Mesendoderm (in vitro differentiated cells): ENCODE measurements at regions not wholly inside any gene's neighbourhood (a gene's known extent, or its start where the extent isn't known, plus 50 kb on each side); places are given as distances from the start of the nearest gene placed in this dataset.
A peak's percentile ranks its signal among the peaks of the same experiment; 100 is the strongest.
"Not testable (repeated sequence)": the region's sequence is repeated elsewhere in the genome, so short reads cannot be mapped to it uniquely, and the experiment has no call there.

Source experiments
- DNase-seq: peaks from one replicate; pipeline ENCODE4 v3.0.0; 2013
- H2AK5ac ChIP-seq: 2 replicates; pipeline ENCODE4 v1.6.1; 2013; ENCODE audit warnings: low read length, inconsistent platforms
- H2BK120ac ChIP-seq: 2 replicates; pipeline ENCODE4 v1.6.1; 2013; ENCODE audit warnings: low read depth, mild to moderate bottlenecking, low read length, moderate library complexity, mixed read lengths
- H2BK15ac ChIP-seq: replicated peaks from 2 replicates; pipeline ENCODE4 v1.6.1; 2013; ENCODE audit warnings: low read depth, mild to moderate bottlenecking, moderate library complexity
- H2BK5ac ChIP-seq: 2 replicates; pipeline ENCODE4 v1.6.1; 2013; ENCODE audit warnings: low read length, inconsistent platforms
- H3K18ac ChIP-seq: 2 replicates; pipeline ENCODE4 v1.6.1; 2013; ENCODE audit warnings: mild to moderate bottlenecking, low read length, mixed read lengths
- H3K23ac ChIP-seq: one replicate; pipeline ENCODE4 v1.6.1; 2013; ENCODE audit warnings: low read length
- H3K27ac ChIP-seq: 2 replicates; pipeline ENCODE4 v1.5.1; 2013; ENCODE audit warnings: low read depth, mild to moderate bottlenecking, inconsistent platforms, low read length, moderate library complexity
- H3K27me3 ChIP-seq: 2 replicates; pipeline ENCODE4 v1.6.1; 2013; ENCODE audit warnings: low read length, control low read depth, mild to moderate bottlenecking, inconsistent platforms; ENCODE audit not compliant: insufficient read depth, poor library complexity
- H3K36me3 ChIP-seq: 2 replicates; pipeline ENCODE4 v1.6.1; 2013; ENCODE audit warnings: low read length, inconsistent platforms; ENCODE audit not compliant: control insufficient read depth, insufficient read depth
- H3K4ac ChIP-seq: one replicate; pipeline ENCODE4 v1.6.1; 2013; ENCODE audit warnings: low read depth, mild to moderate bottlenecking, low read length, moderate library complexity
- H3K4me1 ChIP-seq: 2 replicates; pipeline ENCODE4 v1.6.1; 2013; ENCODE audit warnings: low read depth, low read length, inconsistent platforms; ENCODE audit not compliant: control insufficient read depth
- H3K4me2 ChIP-seq: 2 replicates; pipeline ENCODE4 v1.6.1; 2013; ENCODE audit warnings: low read length
- H3K4me3 ChIP-seq: 2 replicates; pipeline ENCODE4 v1.5.1; 2013; ENCODE audit warnings: mild to moderate bottlenecking, low read length
- H3K56ac ChIP-seq: one replicate; pipeline ENCODE4 v1.6.1; 2013; ENCODE audit warnings: low read length
- H3K79me1 ChIP-seq: 2 replicates; pipeline ENCODE4 v1.6.1; 2013; ENCODE audit warnings: low read length, inconsistent platforms
- H3K79me2 ChIP-seq: 2 replicates; pipeline ENCODE4 v1.6.1; 2013; ENCODE audit warnings: mild to moderate bottlenecking, low read length; ENCODE audit not compliant: control insufficient read depth, insufficient read depth
- H3K9ac ChIP-seq: 2 replicates; pipeline ENCODE4 v1.6.1; 2013; ENCODE audit warnings: low read length, inconsistent platforms
- H4K5ac ChIP-seq: one replicate; pipeline ENCODE4 v1.6.1; 2013; ENCODE audit warnings: low read length
- H4K8ac ChIP-seq: one replicate; pipeline ENCODE4 v1.6.1; 2013; ENCODE audit warnings: low read depth, mild to moderate bottlenecking, control low read depth, low read length, moderate library complexity
- WGBS: extraction: QIAGEN DNeasy Blood & Tissue Kit; methylation state at CpG from one replicate; pipeline ENCODE4 v1.1.7; 2013; ENCODE audit warnings: low lambda C conversion rate, missing lambda C conversion rate; ENCODE audit not compliant: insufficient coverage; ENCODE audit errors: extremely low coverage; 5-methylcytosine and 5-hydroxymethylcytosine counted together

DNA sequence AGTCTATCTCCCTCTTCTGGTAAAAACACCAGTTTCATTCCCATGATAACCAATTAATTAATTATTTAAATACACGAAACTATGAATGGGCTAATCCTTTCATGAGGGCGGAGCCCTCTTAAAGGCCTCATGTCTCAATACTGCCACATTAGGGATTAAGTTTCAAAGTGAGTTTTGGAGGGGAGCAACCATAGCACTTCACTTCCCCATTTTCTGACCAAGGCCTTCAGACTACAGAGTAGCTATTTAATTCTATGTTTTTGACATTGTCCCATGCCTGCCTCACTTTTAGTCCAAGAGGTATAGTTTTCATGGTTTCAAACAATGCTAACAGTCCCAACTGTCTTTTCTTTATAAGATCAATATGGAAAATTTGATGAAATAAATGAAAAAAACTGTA is 618.6 kb downstream of the ZWINT start:
- H3K23ac ChIP-seq: no peak overlapping the region
- no peak overlapping the region for H2BK5ac ChIP-seq
- no peak for DNase-seq
- no peaks in the 10 kb centered on the region for H3K4me1 ChIP-seq
- H2BK15ac ChIP-seq: no peak overlapping the region
- H3K9ac ChIP-seq: no peak overlapping the region
- WGBS: no CpG with 5 or more reads among the region's 2 CpGs
- no peak overlapping the region for H3K4me3 ChIP-seq
- H3K36me3 ChIP-seq: no peaks in the 10 kb centered on the region
- no peak overlapping the region for H3K4me2 ChIP-seq
- no peak overlapping the region for H4K8ac ChIP-seq
- H4K5ac ChIP-seq: no peak overlapping the region
- no peaks in the 10 kb centered on the region for H3K27me3 ChIP-seq
- H3K27ac ChIP-seq: no peak overlapping the region
- no peak overlapping the region for H3K18ac ChIP-seq
- H3K56ac ChIP-seq: no peak overlapping the region
- no peak overlapping the region for H2BK120ac ChIP-seq
- no peaks in the 10 kb centered on the region for H3K79me1 ChIP-seq
- H3K79me2 ChIP-seq: no peaks in the 10 kb centered on the region
- no peak overlapping the region for H3K4ac ChIP-seq
- H2AK5ac ChIP-seq: no peak overlapping the region

DNA sequence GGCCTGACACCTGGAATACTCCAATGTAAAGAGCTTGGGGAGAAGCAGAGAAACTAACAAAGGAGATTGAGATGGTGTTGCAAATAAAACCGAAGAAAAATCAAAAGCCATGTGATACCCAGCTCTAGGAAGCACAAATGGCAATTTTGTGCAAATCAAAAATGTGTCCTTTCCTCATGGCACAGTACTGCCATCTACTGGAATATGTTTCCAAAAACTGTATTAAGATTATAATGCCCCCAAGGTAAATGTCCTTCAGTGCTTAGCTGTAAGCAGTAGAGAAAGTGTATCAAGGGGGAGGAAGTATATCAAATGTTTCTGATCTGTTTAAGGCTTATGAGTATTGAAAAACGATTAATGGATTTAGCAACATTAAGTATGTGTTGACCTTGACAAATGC is 620.3 kb downstream of the ZWINT start:
- not testable (repeated sequence) for H3K27me3 ChIP-seq, H3K79me1 ChIP-seq, H3K79me2 ChIP-seq, H3K23ac ChIP-seq, H3K4me2 ChIP-seq, H3K4ac ChIP-seq, DNase-seq, H3K18ac ChIP-seq, H2BK5ac ChIP-seq, H2BK120ac ChIP-seq, H4K8ac ChIP-seq, H3K27ac ChIP-seq, H3K56ac ChIP-seq, H3K36me3 ChIP-seq, H3K9ac ChIP-seq, H2BK15ac ChIP-seq, H3K4me3 ChIP-seq, H4K5ac ChIP-seq, H2AK5ac ChIP-seq, H3K4me1 ChIP-seq
- no CpG with 5 or more reads among the region's 2 CpGs for WGBS

DNA sequence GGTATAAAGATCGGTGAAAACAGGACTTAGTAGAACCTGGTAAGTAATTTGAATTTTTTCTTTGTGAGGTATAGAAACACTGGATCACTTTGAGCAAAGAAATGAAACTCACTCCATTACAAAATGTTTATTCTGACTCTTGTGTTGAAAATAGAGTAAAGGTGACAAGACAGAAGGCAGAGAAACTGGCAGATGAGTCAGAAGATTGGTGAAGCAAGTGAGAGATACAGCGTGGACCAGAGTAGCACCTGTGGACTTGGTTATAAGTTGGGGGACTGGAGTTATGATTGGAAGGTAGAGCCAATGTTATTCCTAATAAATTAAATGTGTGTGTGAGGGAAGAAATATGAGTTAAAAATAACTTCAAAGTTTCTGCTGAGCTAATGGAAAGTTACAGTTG is 620.9 kb downstream of the ZWINT start:
- H3K27me3 ChIP-seq: no peaks in the 10 kb centered on the region
- no peak overlapping the region for H2AK5ac ChIP-seq
- no peaks in the 10 kb centered on the region for H3K79me1 ChIP-seq
- no peak overlapping the region for H3K56ac ChIP-seq
- no peaks in the 10 kb centered on the region for H3K79me2 ChIP-seq
- WGBS: no CpG with 5 or more reads among the region's 2 CpGs
- H3K36me3 ChIP-seq: no peaks in the 10 kb centered on the region
- no peak overlapping the region for H3K18ac ChIP-seq
- no peak overlapping the region for H3K4me2 ChIP-seq
- no peak overlapping the region for H3K9ac ChIP-seq
- no peak overlapping the region for H4K5ac ChIP-seq
- no peak overlapping the region for H3K4ac ChIP-seq
- H3K23ac ChIP-seq: no peak overlapping the region
- no peak overlapping the region for H3K27ac ChIP-seq
- no peaks in the 10 kb centered on the region for H3K4me1 ChIP-seq
- H2BK120ac ChIP-seq: no peak overlapping the region
- H4K8ac ChIP-seq: no peak overlapping the region
- DNase-seq: no peak
- H2BK15ac ChIP-seq: no peak overlapping the region
- no peak overlapping the region for H2BK5ac ChIP-seq
- H3K4me3 ChIP-seq: no peak overlapping the region

DNA sequence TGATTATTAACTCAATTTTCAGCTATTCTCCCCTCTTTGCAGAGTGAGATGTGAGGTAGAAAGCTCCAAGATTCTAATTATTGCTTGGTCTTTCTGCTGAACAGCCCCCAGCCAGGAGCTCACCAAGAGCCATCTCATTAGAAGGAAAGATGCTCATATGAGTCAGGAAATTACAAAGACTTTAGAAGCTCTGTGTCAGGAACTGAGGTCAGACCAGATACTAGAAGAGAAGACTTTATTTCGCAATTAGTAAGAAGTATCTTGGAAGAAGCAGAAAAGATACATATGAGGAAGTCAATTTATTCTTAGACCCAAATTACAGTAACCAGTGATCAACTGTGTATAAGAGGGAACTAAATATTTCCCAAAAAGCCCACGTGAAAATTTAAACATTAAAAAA is 626.9 kb downstream of the ZWINT start:
- no peak for DNase-seq
- H3K79me1 ChIP-seq: no peaks in the 10 kb centered on the region
- no peaks in the 10 kb centered on the region for H3K27me3 ChIP-seq
- no peak overlapping the region for H3K56ac ChIP-seq
- no peak overlapping the region for H2BK15ac ChIP-seq
- no peak overlapping the region for H3K4ac ChIP-seq
- WGBS: no CpG with 5 or more reads among the region's 2 CpGs
- H3K9ac ChIP-seq: no peak overlapping the region
- H3K79me2 ChIP-seq: no peaks in the 10 kb centered on the region
- H3K4me1 ChIP-seq: no peaks in the 10 kb centered on the region
- no peak overlapping the region for H2AK5ac ChIP-seq
- no peak overlapping the region for H3K4me2 ChIP-seq
- no peak overlapping the region for H4K5ac ChIP-seq
- no peak overlapping the region for H3K4me3 ChIP-seq
- no peak overlapping the region for H3K18ac ChIP-seq
- H2BK5ac ChIP-seq: no peak overlapping the region
- H3K23ac ChIP-seq: no peak overlapping the region
- H2BK120ac ChIP-seq: no peak overlapping the region
- H3K36me3 ChIP-seq: no peaks in the 10 kb centered on the region
- no peak overlapping the region for H4K8ac ChIP-seq
- H3K27ac ChIP-seq: no peak overlapping the region

DNA sequence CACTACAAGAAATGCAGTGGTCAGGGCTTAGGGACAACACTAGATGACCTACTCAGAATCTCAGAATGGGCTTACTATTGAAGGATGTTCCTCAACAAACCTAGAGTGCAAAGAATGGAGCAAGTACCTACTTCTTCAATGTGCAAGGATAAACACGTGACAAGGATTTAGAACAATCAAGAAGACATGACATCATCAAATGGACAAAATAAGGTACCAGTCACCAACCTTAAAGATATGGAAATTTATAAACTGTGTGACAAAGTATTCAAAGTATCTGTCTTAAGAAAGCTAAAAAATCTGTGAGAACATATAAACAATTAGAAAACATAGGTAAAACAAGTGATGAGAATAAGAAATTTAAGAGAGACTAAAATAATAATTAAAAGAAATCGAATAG is 656.1 kb downstream of the ZWINT start:
- 100% methylated on average over 1 of the region's 2 CpGs for WGBS
- no peak overlapping the region for H3K4me2 ChIP-seq
- H3K27me3 ChIP-seq: no peaks in the 10 kb centered on the region

DNA sequence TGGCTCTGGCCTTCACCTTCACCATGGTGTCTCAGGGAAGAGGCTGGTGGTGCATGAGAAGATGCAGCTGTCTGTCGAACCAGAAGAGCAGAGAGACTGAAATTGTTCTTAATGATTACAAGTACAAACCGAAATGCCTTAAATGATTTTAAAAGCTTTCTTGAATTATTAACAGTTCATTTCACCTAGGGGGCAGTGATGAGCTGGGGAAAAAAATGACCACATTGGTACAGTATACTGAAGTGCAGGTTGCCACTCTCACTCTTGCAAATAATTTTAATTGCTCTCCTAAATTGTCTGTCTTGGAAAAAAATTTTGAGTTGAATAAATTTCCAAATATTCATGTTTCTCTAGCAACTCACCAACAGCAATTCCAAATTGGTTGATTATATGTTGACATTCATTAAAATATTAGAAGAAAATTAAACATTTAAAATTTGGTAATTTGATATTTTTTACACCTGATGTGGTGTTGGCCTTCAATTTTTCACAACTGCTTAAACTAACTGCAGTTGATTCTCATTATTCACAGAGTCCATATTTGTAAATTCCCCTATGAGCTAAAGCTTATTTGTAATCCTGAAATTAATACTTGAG is 692.6 kb downstream of the ZWINT start:
- no peak overlapping the region for H3K4ac ChIP-seq
- no CpG with 5 or more reads among the region's 2 CpGs for WGBS
- H3K79me1 ChIP-seq: no peaks in the 10 kb centered on the region
- H3K9ac ChIP-seq: no peak overlapping the region
- H2BK5ac ChIP-seq: no peak overlapping the region
- no peaks in the 10 kb centered on the region for H3K27me3 ChIP-seq
- H3K56ac ChIP-seq: no peak overlapping the region
- no peak overlapping the region for H4K8ac ChIP-seq
- H3K27ac ChIP-seq: no peak overlapping the region
- no peak overlapping the region for H3K4me3 ChIP-seq
- peak; percentile 54 for DNase-seq
- H2BK15ac ChIP-seq: no peak overlapping the region
- no peak overlapping the region for H4K5ac ChIP-seq
- H2AK5ac ChIP-seq: no peak overlapping the region
- no peak overlapping the region for H3K18ac ChIP-seq
- H3K36me3 ChIP-seq: no peaks in the 10 kb centered on the region
- no peak overlapping the region for H3K23ac ChIP-seq
- no peaks in the 10 kb centered on the region for H3K79me2 ChIP-seq
- H3K4me2 ChIP-seq: no peak overlapping the region
- H2BK120ac ChIP-seq: no peak overlapping the region
- H3K4me1 ChIP-seq: no peaks in the 10 kb centered on the region

More for the DNA sequence above, 656.1 kb downstream of the ZWINT start:
- no peak overlapping the region for H3K4me3 ChIP-seq
- H3K9ac ChIP-seq: no peak overlapping the region
- H2BK5ac ChIP-seq: peak overlapping the region; percentile 32
- no peak overlapping the region for H3K4ac ChIP-seq
- H3K27ac ChIP-seq: no peak overlapping the region
- no peak overlapping the region for H3K18ac ChIP-seq
- no peak for DNase-seq
- no peaks in the 10 kb centered on the region for H3K79me2 ChIP-seq
- no peaks in the 10 kb centered on the region for H3K79me1 ChIP-seq
- no peak overlapping the region for H3K23ac ChIP-seq
- no peak overlapping the region for H2AK5ac ChIP-seq
- H3K56ac ChIP-seq: no peak overlapping the region
- H2BK120ac ChIP-seq: no peak overlapping the region
- H3K4me1 ChIP-seq: peaks cover 2% of the 10 kb centered on the region
- H4K8ac ChIP-seq: no peak overlapping the region
- H2BK15ac ChIP-seq: no peak overlapping the region
- no peak overlapping the region for H4K5ac ChIP-seq
- no peaks in the 10 kb centered on the region for H3K36me3 ChIP-seq
